Bronchial epithelial cell (primary cell): ENCODE measurements at regions not wholly inside any gene's neighbourhood (a gene's known extent, or its start where the extent isn't known, plus 50 kb on each side); places are given as distances from the start of the nearest gene placed in this dataset.

Source experiments
- DNase-seq: peaks from one replicate; pipeline ENCODE4 v3.0.0-alpha.2; 2010; ENCODE audit warnings: low read depth
- FAIRE-seq: peaks from 2 replicates; lab custom pipeline; 2011; peaks lifted over from hg19 to GRCh38; lab: Jason Lieb, UNC
- H3K27me3 ChIP-seq: 2 replicates; pipeline ENCODE4 v1.5.1; 2011; ENCODE audit warnings: low read length; ENCODE audit not compliant: control insufficient read depth, insufficient read depth
- H3K36me3 ChIP-seq: 2 replicates; pipeline ENCODE4 v1.5.1; 2011; ENCODE audit warnings: low read length; ENCODE audit not compliant: control insufficient read depth, insufficient read depth
- H3K4me3 ChIP-seq: 2 replicates; pipeline ENCODE4 v1.5.1; 2011; ENCODE audit warnings: mild to moderate bottlenecking, low read depth, low read length, control low read depth
- TF ChIP-seq, protein P1 (sequence below): IDR thresholded peaks from 2 replicates; pipeline ENCODE4 v1.5.1; 2011; ENCODE audit warnings: mild to moderate bottlenecking, moderate library complexity, low read length, control low read depth, inconsistent platforms; ENCODE audit not compliant: insufficient read depth, severe bottlenecking

DNA sequence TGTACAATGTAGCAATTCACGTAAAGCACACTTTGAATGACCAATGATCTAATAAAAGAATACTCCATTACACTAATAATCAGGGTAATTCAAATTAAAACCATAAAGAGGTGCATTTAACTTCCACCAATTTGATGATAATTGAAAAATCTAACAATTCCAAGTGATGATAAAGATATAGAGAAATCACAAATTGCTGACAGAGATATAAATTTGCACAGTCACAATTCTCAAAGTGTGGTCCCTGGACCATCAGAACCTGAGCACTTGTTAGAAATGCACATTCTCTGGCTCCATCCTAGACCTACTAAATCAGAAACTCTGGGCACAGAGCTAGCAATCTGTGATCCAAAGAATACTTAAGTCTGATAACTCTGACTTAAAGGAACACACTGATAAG is 165.8 kb upstream of the DCC start:
- TF ChIP-seq, protein P1, sequence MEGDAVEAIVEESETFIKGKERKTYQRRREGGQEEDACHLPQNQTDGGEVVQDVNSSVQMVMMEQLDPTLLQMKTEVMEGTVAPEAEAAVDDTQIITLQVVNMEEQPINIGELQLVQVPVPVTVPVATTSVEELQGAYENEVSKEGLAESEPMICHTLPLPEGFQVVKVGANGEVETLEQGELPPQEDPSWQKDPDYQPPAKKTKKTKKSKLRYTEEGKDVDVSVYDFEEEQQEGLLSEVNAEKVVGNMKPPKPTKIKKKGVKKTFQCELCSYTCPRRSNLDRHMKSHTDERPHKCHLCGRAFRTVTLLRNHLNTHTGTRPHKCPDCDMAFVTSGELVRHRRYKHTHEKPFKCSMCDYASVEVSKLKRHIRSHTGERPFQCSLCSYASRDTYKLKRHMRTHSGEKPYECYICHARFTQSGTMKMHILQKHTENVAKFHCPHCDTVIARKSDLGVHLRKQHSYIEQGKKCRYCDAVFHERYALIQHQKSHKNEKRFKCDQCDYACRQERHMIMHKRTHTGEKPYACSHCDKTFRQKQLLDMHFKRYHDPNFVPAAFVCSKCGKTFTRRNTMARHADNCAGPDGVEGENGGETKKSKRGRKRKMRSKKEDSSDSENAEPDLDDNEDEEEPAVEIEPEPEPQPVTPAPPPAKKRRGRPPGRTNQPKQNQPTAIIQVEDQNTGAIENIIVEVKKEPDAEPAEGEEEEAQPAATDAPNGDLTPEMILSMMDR: no peak
- no peaks in the 10 kb centered on the region for H3K27me3 ChIP-seq
- H3K4me3 ChIP-seq: no peak overlapping the region
- DNase-seq: no peak
- no peak for FAIRE-seq
- no peaks in the 10 kb centered on the region for H3K36me3 ChIP-seq

DNA sequence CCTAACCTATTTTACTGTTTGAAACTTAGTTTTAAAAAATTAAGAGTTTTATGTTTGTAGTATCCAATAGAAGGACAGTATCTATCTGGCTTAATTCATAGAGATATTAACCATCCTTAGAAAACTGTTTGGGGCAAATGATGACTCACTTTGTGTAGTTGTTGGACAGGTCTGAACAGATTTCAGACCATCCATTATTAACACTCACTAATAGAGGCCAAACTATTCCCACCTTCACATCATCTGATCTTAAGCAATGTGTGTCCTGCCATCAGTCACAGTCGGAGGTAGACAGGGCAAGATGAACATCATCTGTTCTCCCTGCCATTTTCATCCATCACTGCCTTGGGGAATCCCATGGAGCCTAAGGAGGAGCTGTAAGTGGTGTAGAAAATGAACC is 164.6 kb upstream of the DCC start:
- FAIRE-seq: no peak
- Histone ChIP-seq H3K36me3 (no peaks in the 10 kb centered on the region), H3K4me3 (no peak overlapping the region), H3K27me3 (no peaks in the 10 kb centered on the region)
- TF ChIP-seq, protein P1: no peak
- DNase-seq: peak; percentile 82

DNA sequence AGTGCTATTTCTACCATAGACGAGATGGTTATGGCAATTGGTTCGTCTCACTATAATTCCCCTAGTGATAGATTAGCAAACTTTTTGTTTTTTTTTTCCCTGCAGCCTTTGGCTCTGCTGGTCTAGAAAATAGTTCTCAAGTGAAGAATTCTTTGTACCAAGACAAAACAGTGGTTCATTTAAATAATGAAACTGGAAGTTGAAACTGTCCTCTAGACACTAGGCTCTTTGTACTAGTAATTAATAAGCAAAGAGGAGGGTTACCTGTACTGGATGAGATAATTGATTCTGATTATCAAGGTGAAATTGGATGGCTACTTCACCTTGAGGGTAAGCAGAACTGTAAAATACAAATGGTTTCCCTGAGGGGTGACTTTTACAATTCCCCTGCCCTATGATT is 156.9 kb upstream of the DCC start:
- Histone ChIP-seq H3K27me3 (no peaks in the 10 kb centered on the region), H3K36me3 (no peaks in the 10 kb centered on the region), H3K4me3 (no peak overlapping the region)
- TF ChIP-seq, protein P1: no peak
- no peak for DNase-seq
- no peak for FAIRE-seq

DNA sequence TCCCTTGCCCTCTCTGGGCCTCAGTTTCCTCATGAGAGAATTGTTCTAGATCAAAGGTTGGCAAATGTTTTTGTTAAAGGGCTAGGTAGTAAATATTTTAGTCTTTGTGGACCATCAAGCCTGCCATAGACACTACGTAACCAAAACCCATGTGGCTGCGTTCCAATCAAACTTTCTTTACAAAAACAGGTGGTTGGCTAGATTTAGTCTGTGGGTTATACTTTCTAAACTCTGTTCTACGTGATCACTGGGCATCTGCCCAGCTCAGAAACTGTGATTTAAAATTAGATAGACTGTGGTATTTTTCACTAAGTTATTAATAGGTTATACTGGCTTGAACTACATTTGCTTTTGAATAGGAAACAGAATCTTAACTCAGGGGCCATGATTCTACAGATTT is 149.8 kb upstream of the DCC start:
- no peak for FAIRE-seq
- H3K4me3 ChIP-seq: no peak overlapping the region
- no peaks in the 10 kb centered on the region for H3K27me3 ChIP-seq
- no peaks in the 10 kb centered on the region for H3K36me3 ChIP-seq
- TF ChIP-seq, protein P1: no peak
- no peak for DNase-seq

DNA sequence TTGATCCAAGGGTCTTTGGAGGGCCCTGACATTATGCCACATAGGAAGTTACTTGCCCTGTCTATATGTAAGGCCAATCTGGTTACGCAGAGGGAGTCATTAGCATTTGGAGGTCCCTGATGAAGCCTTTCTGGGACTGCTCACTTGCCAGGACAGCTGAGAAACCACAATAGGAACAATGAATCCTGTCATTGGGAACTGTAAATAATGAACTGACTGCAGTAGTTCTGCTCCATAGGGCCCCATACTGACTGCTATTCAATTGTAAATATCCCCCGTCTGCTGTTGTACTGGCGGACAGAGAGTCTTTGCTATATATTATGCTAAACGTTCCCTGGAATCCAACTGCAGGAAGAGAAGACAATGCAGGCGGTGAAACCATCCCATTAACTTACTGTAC is 149.4 kb upstream of the DCC start:
- Histone ChIP-seq H3K27me3 (no peaks in the 10 kb centered on the region), H3K4me3 (no peak overlapping the region), H3K36me3 (no peaks in the 10 kb centered on the region)
- DNase-seq: no peak
- TF ChIP-seq, protein P1: no peak
- no peak for FAIRE-seq

DNA sequence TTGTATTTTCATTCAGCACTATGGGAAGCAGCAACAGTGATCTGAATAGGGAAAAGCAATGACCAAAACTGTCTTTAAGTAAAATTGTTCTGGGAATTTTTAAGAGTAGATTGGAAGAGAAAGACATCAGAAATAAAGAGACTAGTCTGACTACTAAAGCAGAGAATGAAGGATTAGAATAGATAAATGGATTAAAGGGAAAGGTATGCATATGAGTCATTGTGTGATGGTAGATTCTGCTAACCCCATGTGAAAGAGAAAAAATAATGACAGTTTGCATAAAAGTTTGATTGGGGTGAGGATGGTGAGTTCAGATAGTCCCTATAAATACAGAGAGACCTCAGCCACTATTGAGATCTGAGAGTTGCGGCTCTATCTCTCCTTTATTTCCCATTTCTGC is 139.6 kb upstream of the DCC start:
- Histone ChIP-seq H3K27me3 (no peaks in the 10 kb centered on the region), H3K36me3 (no peaks in the 10 kb centered on the region), H3K4me3 (no peak overlapping the region)
- FAIRE-seq: no peak
- TF ChIP-seq, protein P1: no peak
- DNase-seq: peak; percentile 14
